ENCODE measurements at regions not wholly inside any gene's neighbourhood (a gene's known extent, or its start where the extent isn't known, plus 50 kb on each side); places are given as distances from the start of the nearest gene placed in this dataset.
"Not testable (repeated sequence)": the region's sequence is repeated elsewhere in the genome, so short reads cannot be mapped to it uniquely, and the experiment has no call there.

DNA sequence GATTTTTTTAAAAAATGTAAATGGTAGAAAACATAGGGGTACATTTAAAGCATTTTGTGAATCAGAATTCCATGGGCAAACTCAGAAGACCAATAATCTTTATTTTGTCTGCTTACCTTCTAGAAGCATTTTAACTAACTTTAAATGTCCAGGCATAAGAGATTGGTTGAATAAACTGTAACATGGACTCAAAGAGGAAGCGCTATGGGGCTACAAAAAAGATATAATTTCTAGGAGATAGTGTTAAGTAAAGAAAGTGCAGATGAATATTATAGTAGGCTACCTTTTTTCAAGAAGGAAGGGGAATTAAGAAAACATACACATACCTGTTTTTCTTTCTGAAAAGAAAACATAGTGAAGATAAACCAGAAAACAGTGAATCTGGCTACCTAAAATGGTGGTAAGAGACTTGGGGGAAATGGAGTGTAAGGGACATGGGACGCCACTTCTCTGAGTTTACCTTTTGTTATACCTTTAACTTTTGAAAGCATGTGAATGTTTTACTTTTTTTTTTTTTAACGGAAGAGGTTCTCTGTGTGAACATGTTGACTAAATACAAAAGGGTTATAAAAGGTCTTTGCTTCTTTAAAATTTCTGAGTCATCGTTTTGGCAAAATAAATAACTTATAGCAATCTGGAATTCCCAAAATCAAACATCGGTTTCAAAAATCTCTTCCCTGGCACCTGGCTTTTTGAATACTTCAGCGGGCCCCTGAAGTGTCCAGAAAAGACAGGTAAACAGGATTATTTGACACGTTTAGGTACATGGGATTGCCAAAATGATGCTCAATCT is 133.4 kb downstream of the OR2B2 start:
- H3K27me3 ChIP-seq (ENCODE audit: insufficient read depth, low read length) = peaks cover 14% of the 10 kb centered on the region; the same call in 1 of the 2 replicates
- no peak overlapping the region for H3K27ac ChIP-seq (ENCODE audit: low read depth, low read length)
- H2AFZ ChIP-seq (ENCODE audit: low read length, unreplicated experiment) = no peak overlapping the region
- H3K79me2 ChIP-seq (ENCODE audit: control insufficient read depth, insufficient read depth, low read length, unreplicated experiment) = no peaks in the 10 kb centered on the region
- no peak overlapping the region for H3K4me3 ChIP-seq (ENCODE audit: low read depth, low read length)
- no peaks in the 10 kb centered on the region for H3K4me1 ChIP-seq (ENCODE audit: control insufficient read depth, insufficient read depth, low read length, unreplicated experiment)
- no peaks in the 10 kb centered on the region for H3K36me3 ChIP-seq (ENCODE audit: insufficient read depth, low read length)

DNA sequence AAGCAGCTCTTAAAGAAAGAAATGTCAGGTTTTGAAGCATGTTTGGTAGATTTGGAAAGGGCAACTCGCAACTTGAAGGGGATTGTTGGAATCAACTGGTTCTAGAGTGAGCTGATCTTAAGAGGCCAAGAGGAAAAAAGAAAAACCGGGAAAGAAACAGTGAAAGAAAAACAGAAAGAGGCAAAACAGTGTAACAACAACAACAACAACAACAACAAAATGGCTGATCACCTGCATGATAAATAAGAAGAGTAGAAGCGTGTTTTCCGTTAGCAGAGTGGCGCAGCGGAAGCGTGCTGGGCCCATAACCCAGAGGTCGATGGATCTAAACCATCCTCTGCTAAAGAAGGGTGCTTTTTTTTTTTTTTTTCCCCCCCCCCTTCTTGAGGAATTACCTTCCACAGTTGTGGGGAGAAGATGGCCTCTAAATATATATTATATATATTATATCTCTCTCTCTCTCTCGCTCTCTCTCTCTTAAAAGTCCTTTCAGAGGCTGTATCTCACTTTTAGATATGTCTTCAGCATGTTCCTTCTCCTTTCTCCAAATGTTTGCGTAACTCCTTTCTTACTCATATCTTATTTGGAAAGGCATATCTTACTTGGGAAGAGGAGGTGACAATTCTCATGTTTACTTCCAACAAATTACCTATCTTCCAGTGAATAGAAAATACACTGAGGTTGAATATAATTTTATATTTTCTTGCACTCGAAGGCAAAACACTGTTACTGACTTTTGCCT is 134.4 kb downstream of the OR2B2 start:
- Histone ChIP-seq H3K4me1 (ENCODE audit: control insufficient read depth, insufficient read depth, low read length, unreplicated experiment) (no peaks in the 10 kb centered on the region), H3K79me2 (ENCODE audit: control insufficient read depth, insufficient read depth, low read length, unreplicated experiment) (no peaks in the 10 kb centered on the region), H3K4me3 (ENCODE audit: low read depth, low read length) (no peak overlapping the region), H2AFZ (ENCODE audit: low read length, unreplicated experiment) (no peak overlapping the region), H3K27me3 (ENCODE audit: insufficient read depth, low read length) (peaks cover 14% of the 10 kb centered on the region; the same call in 1 of the 2 replicates), H3K36me3 (ENCODE audit: insufficient read depth, low read length) (no peaks in the 10 kb centered on the region), H3K27ac (ENCODE audit: low read depth, low read length) (no peak overlapping the region)

GRCh38 chr6:27777126-27777525 is 135.1 kb downstream of the OR2B2 start:
- Histone ChIP-seq H3K79me2 (ENCODE audit: control insufficient read depth, insufficient read depth, low read length, unreplicated experiment) (no peaks in the 10 kb centered on the region), H3K36me3 (ENCODE audit: insufficient read depth, low read length) (no peaks in the 10 kb centered on the region), H2AFZ (ENCODE audit: low read length, unreplicated experiment) (no peak overlapping the region), H3K4me1 (ENCODE audit: control insufficient read depth, insufficient read depth, low read length, unreplicated experiment) (no peaks in the 10 kb centered on the region), H3K27me3 (ENCODE audit: insufficient read depth, low read length) (peaks cover 14% of the 10 kb centered on the region; the same call in 1 of the 2 replicates), H3K27ac (ENCODE audit: low read depth, low read length) (no peak overlapping the region), H3K4me3 (ENCODE audit: low read depth, low read length) (no peak overlapping the region)

- no peak overlapping the region for H3K4me3 ChIP-seq (ENCODE audit: low read depth, low read length)
- H3K27ac ChIP-seq (ENCODE audit: low read depth, low read length) = no peak overlapping the region
- no peaks in the 10 kb centered on the region for H3K4me1 ChIP-seq (ENCODE audit: control insufficient read depth, insufficient read depth, low read length, unreplicated experiment)
Measured at GRCh38 chr6:27776504-27776903, 135.7 kb downstream of the OR2B2 start.

GRCh38 chr6:27775796-27776184 is 136.4 kb downstream of the OR2B2 start:
- Histone ChIP-seq H3K27me3 (ENCODE audit: insufficient read depth, low read length) (peaks cover 14% of the 10 kb centered on the region; the same call in 1 of the 2 replicates), H3K4me3 (ENCODE audit: low read depth, low read length) (no peak overlapping the region), H3K27ac (ENCODE audit: low read depth, low read length) (no peak overlapping the region), H2AFZ (ENCODE audit: low read length, unreplicated experiment) (no peak overlapping the region), H3K36me3 (ENCODE audit: insufficient read depth, low read length) (no peaks in the 10 kb centered on the region), H3K4me1 (ENCODE audit: control insufficient read depth, insufficient read depth, low read length, unreplicated experiment) (no peaks in the 10 kb centered on the region), H3K79me2 (ENCODE audit: control insufficient read depth, insufficient read depth, low read length, unreplicated experiment) (no peaks in the 10 kb centered on the region)

More at GRCh38 chr6:27776504-27776903, 135.7 kb downstream of the OR2B2 start:
- Histone ChIP-seq H3K36me3 (ENCODE audit: insufficient read depth, low read length) (no peaks in the 10 kb centered on the region), H2AFZ (ENCODE audit: low read length, unreplicated experiment) (no peak overlapping the region), H3K79me2 (ENCODE audit: control insufficient read depth, insufficient read depth, low read length, unreplicated experiment) (no peaks in the 10 kb centered on the region), H3K27me3 (ENCODE audit: insufficient read depth, low read length) (peaks cover 14% of the 10 kb centered on the region; the same call in 1 of the 2 replicates)

GRCh38 chr6:27775138-27775795 is 136.9 kb downstream of the OR2B2 start:
- H3K4me3 ChIP-seq (ENCODE audit: low read depth, low read length); H3K79me2 ChIP-seq (ENCODE audit: control insufficient read depth, insufficient read depth, low read length, unreplicated experiment); H3K27ac ChIP-seq (ENCODE audit: low read depth, low read length); H2AFZ ChIP-seq (ENCODE audit: low read length, unreplicated experiment); H3K36me3 ChIP-seq (ENCODE audit: insufficient read depth, low read length); H3K4me1 ChIP-seq (ENCODE audit: control insufficient read depth, insufficient read depth, low read length, unreplicated experiment): not testable (repeated sequence)
- peaks cover 15% of the 10 kb centered on the region; the same call in 1 of the 2 replicates for H3K27me3 ChIP-seq (ENCODE audit: insufficient read depth, low read length)

- H3K27me3 ChIP-seq (ENCODE audit: insufficient read depth, low read length) = peaks cover 15% of the 10 kb centered on the region; the same call in 1 of the 2 replicates
- H3K27ac ChIP-seq (ENCODE audit: low read depth, low read length); H3K36me3 ChIP-seq (ENCODE audit: insufficient read depth, low read length); H3K4me3 ChIP-seq (ENCODE audit: low read depth, low read length); H3K4me1 ChIP-seq (ENCODE audit: control insufficient read depth, insufficient read depth, low read length, unreplicated experiment); H3K79me2 ChIP-seq (ENCODE audit: control insufficient read depth, insufficient read depth, low read length, unreplicated experiment); H2AFZ ChIP-seq (ENCODE audit: low read length, unreplicated experiment): not testable (repeated sequence)
Measured at GRCh38 chr6:27774264-27774600, 138.0 kb downstream of the OR2B2 start.

DNA sequence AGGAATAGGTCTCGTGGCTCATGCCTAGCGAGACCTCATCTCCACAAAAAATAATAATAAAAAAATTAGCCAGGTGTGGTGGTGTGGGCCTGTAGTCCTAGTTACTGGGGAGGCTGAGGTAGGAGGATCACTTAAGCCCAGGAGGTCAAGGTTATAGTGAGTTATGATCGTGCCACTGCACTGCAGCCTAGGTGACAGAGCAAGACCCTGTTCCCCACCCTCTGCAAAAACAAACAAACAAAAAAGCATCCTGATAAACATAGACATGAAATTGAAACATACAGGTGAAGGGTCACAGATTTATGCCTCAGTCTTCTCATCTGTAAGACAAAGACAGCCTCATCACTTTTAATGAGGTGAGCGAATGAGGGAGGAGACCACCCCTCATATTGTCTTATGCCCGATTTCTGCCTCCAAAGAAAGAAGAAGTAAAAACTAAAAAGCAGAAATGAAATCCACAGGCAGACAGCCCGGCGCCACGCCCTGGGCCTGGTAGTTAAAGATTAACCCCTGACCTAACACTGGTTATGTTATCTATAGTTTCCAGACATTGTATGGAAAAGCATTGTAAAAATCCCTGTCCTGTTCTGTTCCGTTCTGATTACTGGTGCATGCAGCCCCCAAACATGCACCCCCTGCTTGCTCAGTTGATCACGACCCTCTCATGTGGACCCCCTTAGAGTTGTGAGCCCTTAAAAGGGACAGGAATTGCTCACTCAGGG is 138.5 kb downstream of the OR2B2 start:
- peaks cover 13% of the 10 kb centered on the region; the same call in 1 of the 2 replicates for H3K27me3 ChIP-seq (ENCODE audit: insufficient read depth, low read length)
- not testable (repeated sequence) for H3K36me3 ChIP-seq (ENCODE audit: insufficient read depth, low read length)

DNA sequence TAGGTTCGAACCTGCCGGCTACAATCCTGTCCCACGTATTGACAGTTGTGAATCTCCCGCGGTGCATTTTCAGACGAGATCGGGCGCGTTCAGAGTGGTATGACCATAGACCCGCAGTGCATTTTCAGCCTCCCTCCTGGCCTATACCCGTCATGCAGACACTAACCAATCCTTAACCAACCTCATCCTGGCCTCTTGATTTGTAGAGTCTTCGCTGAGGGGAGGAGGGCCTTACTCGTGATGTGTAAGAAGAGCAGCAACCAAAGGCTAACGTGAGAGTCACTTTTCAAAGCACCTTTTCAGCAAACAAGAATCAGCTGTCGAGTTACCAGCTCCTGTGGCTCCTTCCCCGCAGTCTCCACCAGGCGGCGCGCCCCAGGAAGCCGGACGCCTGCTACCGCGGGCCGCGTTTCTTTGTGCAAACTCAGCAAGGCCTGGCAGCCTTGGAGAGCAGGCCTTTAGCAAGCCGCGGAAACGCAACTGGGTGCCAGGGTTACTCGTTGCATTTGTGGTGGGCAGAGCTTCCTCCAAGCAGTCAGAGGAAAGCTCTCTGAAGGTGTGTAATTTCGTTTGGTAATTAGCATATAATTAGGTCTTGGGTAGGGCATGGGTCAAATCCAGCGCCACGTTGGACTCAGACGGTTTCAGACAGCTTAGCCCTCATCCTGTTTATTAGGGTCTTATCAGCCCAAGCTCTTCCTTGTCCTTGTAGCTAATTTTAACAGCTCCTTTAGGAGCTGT is 139.8 kb downstream of the OR2B2 start:
- H3K27me3 ChIP-seq (ENCODE audit: insufficient read depth, low read length) = 0 out of 2 replicates have a peak, but pooled peaks cover 7% of the 10 kb centered on the region
- peak overlapping the region; percentile 63 for H3K4me3 ChIP-seq (ENCODE audit: low read depth, low read length)
- no peaks in the 10 kb centered on the region for H3K36me3 ChIP-seq (ENCODE audit: insufficient read depth, low read length)
- H3K79me2 ChIP-seq (ENCODE audit: control insufficient read depth, insufficient read depth, low read length, unreplicated experiment) = no peaks in the 10 kb centered on the region
- no peaks in the 10 kb centered on the region for H3K4me1 ChIP-seq (ENCODE audit: control insufficient read depth, insufficient read depth, low read length, unreplicated experiment)
- H3K27ac ChIP-seq (ENCODE audit: low read depth, low read length) = no peak overlapping the region
- peak overlapping the region; percentile 11 for H2AFZ ChIP-seq (ENCODE audit: low read length, unreplicated experiment)

More for the DNA sequence above, 138.5 kb downstream of the OR2B2 start:
- not testable (repeated sequence) for H3K79me2 ChIP-seq (ENCODE audit: control insufficient read depth, insufficient read depth, low read length, unreplicated experiment); H3K4me3 ChIP-seq (ENCODE audit: low read depth, low read length); H2AFZ ChIP-seq (ENCODE audit: low read length, unreplicated experiment); H3K4me1 ChIP-seq (ENCODE audit: control insufficient read depth, insufficient read depth, low read length, unreplicated experiment); H3K27ac ChIP-seq (ENCODE audit: low read depth, low read length)

GRCh38 chr6:27771235-27771634 is 141.0 kb downstream of the OR2B2 start:
- no peaks in the 10 kb centered on the region for H3K36me3 ChIP-seq (ENCODE audit: insufficient read depth, low read length)
- H3K4me1 ChIP-seq (ENCODE audit: control insufficient read depth, insufficient read depth, low read length, unreplicated experiment) = no peaks in the 10 kb centered on the region
- 0 out of 2 replicates have a peak, but pooled peaks cover 4% of the 10 kb centered on the region for H3K27me3 ChIP-seq (ENCODE audit: insufficient read depth, low read length)
- no peaks in the 10 kb centered on the region for H3K79me2 ChIP-seq (ENCODE audit: control insufficient read depth, insufficient read depth, low read length, unreplicated experiment)
- no peak overlapping the region for H3K27ac ChIP-seq (ENCODE audit: low read depth, low read length)
- H2AFZ ChIP-seq (ENCODE audit: low read length, unreplicated experiment) = no peak overlapping the region
- H3K4me3 ChIP-seq (ENCODE audit: low read depth, low read length) = no peak overlapping the region
